Amygdala (tissue), 56 donors: ENCODE measurements at regions not wholly inside any gene's neighbourhood (a gene's known extent, or its start where the extent isn't known, plus 50 kb on each side); places are given as distances from the start of the nearest gene placed in this dataset.

Experiments
- DNase-seq, 56 donors: peaks; one replicate each; lab custom pipeline; 2025; lab: John Stamatoyannopoulos, UW

DNA sequence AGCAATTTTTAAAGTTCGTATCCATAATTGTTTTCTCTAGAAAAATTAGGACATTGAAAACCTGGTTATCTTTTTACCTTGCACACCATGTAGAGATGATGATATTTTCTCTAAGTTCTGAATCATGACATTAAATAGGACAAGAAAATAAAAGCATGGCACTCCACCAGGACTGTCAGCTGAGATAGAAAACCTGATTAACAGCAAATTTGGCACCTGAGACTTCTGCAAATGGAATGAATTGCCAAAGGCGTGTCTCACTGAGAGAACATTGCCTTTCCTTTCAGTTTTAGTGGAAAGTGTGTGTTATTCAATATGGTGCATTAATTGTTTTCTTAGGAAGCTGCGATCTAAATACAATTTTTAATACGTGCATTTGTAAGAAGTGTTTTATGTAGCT is 164.7 kb downstream of the LRRC30 start:
- no peak for DNase-seq

- no peak for DNase-seq
Observed at GRCh38 chr18:7413906-7414305, 153.2 kb upstream of the PTPRM start.

DNA sequence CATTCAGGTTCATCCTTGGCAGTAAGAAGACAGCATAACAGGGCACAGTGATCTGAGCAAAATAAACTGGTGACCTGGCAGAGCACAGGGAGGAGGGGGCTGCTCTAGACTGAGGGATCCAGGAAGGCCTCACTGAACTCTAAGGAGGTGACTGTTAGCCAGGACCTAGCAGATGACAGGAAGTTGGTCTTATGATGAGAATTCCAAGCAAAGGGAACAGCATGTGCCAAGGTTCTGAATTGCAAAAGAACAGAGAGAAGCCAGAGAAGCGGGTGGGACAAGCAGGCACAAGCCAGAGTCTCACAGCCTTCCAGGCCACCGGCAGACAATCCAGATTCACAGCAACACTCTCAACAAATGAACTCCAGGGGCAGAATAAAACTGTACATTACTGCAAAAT is 152.7 kb upstream of the PTPRM start:
- no peak for DNase-seq

DNA sequence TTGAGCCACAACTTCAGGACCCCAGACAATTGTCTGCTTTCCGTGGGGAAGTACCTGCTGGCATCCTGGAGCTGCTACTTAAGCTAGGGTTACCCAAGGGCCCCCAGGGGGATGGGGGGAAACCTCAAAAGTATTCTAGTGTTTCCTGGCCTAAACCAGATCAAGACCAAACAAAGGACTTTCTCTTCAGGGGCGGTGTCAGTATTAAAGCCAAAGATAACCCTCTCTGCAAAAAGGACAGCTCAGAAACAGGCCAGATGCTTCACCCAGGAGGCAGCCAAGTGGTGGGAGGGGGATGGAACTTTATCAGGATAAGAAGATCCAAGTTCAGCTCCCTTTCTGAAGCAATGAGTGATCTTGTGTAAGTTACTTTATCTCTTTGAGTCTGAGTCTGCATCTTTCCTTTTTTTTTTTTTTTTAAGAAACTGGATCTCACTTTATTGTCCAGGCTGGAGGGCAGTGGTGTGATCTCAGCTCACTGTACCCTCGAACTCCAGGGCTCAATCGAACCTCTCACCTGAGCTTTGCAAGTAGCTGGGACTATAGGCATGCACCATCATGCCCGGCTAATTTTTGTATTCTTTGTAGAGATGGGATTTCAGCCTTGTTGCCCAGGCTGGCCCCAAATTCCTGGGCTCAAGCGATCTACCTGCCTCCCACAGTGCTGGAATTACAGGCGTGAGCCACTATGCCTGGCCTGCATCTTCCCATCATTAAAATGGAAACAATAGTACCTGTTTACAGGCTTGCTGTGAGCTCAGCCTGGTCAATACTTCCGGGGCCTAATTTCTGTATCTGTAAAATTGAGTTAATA is 151.8 kb upstream of the PTPRM start:
- DNase-seq = no peak

- no peak for DNase-seq
Observed at GRCh38 chr18:7417727-7418126, 149.4 kb upstream of the PTPRM start.

GRCh38 chr18:7429831-7430230 is 137.3 kb upstream of the PTPRM start:
- no peak for DNase-seq

DNA sequence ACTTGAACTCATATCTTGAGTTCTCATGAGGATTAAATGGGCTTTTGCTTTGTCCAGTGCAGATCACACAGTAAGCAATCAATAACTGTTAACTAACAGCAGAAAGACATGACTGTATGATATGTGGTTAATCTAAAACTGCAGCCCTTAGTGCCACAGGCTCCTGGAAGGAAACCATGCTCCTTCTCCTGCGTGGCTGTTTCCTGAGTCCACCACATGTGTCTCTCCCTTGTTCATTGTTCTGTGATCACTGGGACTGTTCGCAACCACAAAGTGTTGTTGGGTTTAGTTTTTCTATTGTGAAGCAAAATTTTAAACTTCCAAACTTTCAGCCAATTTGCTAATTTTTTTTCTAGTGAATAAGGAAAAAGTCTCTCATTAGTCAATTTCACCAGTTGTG is 130.9 kb upstream of the PTPRM start:
- no peak for DNase-seq

- DNase-seq = no peak
Observed at GRCh38 chr18:7437870-7438269, 129.2 kb upstream of the PTPRM start.

DNA sequence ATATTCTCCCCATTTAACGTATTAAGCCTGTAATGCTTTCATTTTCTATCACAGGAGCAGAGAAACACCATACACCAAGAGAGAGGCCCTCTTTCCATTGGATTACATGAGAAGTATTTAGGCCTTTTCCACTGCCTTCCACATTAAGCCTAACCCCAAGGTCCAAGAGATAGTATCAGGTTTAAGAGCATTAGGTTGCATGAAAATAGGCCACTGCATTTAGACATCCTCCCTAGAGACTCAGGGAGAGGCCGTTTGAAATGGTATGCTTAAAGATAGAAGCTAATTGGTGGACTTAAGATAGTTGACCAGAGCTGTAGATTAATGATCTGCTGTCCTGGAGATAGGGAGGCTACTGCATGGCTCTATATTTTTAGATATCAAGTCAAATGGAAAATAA is 128.5 kb upstream of the PTPRM start:
- DNase-seq = no peak

- DNase-seq = no peak
Observed at GRCh38 chr18:7447318-7448028, 119.6 kb upstream of the PTPRM start.

GRCh38 chr18:7452331-7452730 is 114.8 kb upstream of the PTPRM start:
- DNase-seq = peak in 13 of 56 donors; percentile 3 to 22 (median 7)

- DNase-seq = no peak
Observed at GRCh38 chr18:7454429-7454828, 112.7 kb upstream of the PTPRM start.

- DNase-seq = no peak
Observed at GRCh38 chr18:7456376-7456775, 110.7 kb upstream of the PTPRM start.

- DNase-seq = no peak
Observed at GRCh38 chr18:7457262-7457661, 109.9 kb upstream of the PTPRM start.

GRCh38 chr18:7458884-7459283 is 108.2 kb upstream of the PTPRM start:
- DNase-seq = no peak

GRCh38 chr18:7459851-7460770 is 107.0 kb upstream of the PTPRM start:
- peak in 32 of 56 donors; percentile 7 to 67 (median 29) for DNase-seq

GRCh38 chr18:7464245-7464966 is 102.7 kb upstream of the PTPRM start:
- DNase-seq = no peak

GRCh38 chr18:7466190-7466589 is 100.9 kb upstream of the PTPRM start:
- no peak for DNase-seq

DNA sequence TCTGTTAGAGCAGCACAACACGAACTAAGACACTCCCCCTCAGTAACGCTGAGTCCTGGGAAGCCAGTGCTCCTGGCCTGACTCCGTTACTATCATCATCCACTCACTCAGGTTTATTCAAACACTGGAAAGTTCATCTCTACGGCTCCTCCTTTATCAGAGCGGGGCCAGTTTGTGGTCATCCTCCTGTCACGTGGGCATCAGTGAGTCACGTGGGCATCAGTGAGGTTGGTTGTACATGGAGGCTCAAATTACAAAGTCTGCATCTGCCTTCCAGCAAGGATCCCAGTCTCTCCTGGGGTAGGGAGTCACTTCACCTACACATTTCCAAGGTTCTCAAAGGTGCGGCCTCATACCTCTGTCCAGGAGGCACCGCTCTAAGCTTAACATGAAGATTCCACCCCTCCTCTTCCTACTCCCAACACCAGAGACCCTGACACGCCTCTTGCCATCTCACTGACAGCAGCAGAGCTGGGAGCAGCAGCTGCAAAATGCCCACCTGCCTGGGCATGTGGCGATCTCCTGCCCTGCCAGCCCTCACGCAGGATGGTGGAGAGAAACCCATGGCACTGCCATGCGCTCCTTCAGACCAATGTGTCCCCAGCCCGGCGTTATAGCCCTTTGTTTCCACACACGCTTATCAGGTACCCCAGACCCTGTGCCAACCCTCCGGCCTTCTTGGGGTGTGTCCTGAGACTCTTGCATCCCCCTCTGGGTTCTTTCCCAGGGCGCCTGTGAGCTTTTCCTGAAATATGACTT is 99.2 kb upstream of the PTPRM start:
- no peak for DNase-seq

DNA sequence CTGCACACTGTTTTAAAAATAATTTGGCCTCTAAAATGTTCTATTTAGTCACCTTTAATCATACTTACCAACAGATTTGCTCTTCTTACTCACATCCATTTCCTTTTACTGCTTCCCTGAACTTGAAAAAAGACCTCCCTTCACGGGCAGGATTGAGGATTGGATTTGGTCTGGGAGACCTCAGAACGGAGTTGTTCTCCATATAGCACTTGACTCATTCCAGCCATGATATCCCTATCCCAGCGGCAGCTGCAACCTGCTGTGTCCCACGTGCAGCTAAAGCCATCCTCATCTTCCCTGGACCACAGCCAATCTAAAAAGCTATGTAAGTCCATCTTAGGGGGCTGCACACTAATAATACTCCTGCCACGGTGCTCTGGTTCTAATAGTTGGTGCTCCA is 97.0 kb upstream of the PTPRM start:
- no peak for DNase-seq
